Activated CD8-positive, alpha-beta memory T cell treated with anti-CD3 and anti-CD28 coated beads, Interleukin-2, amount 50 U/mL, for 48 hours (primary cell): ENCODE measurements at regions not wholly inside any gene's neighbourhood (a gene's known extent, or its start where the extent isn't known, plus 50 kb on each side); places are given as distances from the start of the nearest gene placed in this dataset.
"Not testable (repeated sequence)": the region's sequence is repeated elsewhere in the genome, so short reads cannot be mapped to it uniquely, and the experiment has no call there.

ENCODE experiments used
- DNase-seq: peaks from one replicate; pipeline ENCODE4 v3.0.0-alpha.2; 2020

DNA sequence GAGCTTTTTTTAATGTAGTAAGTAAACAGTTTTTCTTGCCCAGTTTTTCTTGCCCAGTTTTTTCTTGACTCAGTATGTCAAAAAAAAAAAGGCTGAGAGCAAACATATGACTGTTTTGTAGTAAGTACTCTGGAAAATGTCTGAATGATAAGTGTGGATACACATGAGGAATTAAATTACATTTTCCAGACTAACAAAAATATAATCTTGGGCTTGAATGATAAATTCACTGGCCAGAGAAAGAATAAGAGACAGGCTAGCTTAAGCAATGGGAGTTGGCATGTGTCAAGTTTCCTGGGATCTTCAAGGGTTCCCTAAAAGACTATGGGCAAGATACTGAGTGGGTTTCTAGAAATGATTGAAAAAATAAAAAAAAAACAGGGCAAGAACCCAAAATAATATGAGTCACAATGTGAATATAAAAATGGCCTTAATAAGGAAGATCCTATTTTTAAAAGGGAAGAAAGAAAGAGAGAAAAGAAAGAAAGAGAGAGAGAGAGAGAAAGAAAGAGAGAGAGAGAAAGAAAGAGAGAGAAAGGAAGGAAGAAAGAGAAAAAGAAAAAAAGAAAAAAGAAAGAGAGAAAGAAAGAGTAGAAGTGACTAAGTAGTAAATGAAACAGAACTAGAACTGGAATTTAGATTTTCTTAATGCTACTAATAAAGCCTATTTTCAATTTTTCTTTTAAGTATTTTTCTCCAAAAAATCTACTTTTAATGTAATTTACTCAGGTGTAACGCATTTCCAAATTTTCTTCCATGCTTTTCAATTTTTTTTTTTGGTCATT lies 60.2 kb downstream of the TFPI2 start:
- no peak for DNase-seq

DNA sequence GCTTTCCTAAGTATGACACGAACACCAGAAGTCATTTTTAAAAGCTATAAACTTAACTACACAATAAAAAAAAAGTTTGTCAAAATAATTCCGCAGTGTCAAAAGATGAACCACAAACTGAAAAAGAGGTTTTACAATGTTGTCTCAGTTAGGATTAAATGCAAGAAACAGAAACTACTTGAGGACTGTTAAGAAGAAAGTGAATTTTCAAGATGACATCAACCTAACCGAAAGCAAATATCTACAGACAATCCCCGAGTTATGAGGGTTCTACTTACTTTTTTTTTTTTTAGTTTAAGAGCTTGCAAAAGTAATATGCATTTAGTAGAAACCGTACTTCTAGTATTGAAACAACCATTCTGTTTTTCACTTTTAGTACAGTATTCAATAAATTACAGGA lies 62.3 kb downstream of the TFPI2 start:
- DNase-seq, result no peak

DNA sequence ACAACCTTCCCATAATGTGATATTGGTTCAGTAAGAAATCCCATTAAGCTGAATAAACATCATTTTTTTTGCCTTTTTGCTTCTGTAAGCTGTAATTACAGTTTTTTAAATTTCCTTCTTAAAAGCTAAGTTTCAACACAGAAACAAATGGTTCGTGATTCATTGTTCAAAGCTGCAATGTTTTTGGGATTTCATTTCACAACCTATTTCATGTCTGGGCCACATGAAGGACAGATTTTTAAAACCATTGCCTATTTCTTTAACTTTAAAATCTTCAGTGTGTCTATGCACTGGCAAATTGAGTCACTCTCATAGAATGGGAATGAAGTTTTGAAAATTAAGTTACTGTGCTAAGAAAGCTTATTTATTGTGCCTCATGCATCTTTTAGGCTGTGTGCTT lies 66.9 kb downstream of the TFPI2 start:
- DNase-seq, result no peak

DNA sequence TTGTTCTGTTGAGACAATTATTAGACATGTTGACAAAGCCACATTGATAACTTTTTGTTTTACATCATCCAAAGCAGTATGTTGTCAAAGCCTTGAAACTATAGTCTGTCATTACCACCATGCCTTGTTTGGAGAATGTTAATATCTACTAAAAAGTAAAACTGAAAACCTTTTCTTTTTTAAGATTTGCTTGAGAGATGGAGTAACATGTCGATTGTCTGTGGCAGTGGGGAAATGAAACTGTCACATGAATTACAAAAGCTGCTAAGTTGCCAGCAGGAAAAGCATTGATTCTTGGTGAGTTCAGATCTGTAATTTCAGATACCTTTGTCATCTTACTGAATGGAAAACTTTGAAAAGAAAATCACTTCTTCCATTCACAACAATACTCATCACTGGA lies 69.1 kb downstream of the TFPI2 start:
- DNase-seq, result no peak

DNA sequence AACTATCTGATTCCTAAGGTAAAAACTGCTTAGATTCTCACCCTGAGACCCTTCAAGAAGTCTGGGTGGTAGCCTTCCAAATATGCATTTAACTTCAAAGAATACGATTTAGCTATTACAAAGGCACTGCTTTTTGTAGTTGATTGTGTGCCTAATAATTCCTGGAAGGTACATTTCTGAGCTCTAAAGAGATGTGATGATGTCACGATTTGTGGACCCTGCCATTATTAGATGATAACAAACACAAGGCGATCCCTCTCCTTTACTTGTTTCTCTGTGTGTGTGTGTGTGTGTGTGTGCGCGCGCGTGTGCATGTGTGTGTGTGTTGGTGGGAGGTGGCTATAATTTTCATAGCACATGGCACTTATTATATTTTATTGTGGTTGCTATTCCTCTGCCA lies 70.9 kb downstream of the TFPI2 start:
- no peak for DNase-seq

DNA sequence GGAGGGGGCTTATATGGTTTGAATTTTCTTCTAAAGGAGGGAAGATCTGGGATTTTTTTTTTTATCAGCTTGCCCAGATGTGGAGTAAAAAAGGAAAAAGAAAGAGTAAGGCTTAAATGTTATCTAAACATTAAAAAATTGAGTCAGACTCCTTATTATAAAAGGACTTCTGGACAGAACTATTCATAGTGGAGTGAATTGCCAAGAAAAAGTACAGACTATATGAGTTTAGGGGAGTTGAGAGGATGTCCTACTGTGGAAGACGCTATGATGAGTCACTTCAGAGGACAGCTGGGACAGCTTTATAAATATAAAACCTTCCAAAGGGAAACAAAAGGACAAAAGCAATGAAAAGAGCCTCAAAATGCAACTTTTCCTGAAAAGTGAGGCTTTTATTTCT lies 73.0 kb downstream of the TFPI2 start:
- DNase-seq, result no peak

DNA sequence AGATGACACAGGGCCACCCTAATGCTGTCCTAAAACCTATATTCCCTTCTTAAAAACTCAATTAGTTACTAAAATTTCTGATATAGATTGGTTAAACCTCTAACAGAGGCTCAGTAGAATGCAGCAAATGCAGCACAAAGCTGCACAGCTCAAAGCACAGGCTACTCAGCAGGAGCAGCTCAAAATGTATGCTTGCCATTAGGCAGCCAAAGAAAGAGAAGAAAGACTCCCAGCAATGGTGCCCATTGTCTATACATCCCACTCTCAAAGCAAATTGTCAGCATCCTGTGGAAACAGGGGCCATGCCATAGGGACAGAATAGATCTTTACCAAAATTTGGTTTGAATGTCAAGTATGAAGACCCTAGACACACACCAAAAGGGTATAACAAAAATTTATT lies 73.5 kb downstream of the TFPI2 start:
- DNase-seq, result no peak

DNA sequence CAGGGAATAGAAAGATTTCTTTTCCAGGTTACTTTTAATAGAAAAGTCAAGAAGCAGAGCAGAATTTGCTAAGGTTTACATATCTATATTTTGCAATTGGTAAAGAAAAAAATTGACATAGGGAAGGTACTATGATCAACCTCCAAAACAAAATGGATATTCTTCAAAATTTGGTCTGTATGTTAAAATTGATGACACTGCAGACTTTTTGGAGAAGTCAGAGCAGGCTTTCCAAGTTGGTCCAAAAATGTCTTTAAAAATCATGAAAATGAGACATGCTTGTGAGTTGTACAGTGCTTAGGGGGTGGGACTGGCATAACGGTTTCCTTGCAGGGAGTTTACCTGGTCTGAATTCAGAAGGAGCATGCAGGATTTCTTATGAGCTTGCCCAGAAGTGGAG lies 77.0 kb downstream of the TFPI2 start:
- DNase-seq, result no peak

DNA sequence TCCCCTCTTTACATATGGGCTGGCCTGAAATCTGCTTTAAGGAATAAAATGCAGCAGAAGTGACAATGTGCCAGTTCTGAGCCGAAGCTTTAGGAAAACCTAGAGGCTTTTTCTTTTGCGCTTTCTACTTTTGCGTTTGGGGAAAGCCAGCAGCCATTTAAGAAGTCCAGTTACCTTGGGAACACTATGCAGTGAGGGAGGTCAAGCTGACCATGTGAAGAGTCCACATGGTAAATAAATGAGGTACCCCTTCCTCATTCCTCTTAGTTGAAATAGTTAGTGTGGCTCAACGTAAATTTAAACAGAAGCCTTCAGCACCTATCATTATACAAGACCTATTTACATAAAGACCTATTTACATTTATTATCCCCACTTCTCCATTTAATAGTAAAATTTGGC lies 78.5 kb downstream of the TFPI2 start:
- no peak for DNase-seq

DNA sequence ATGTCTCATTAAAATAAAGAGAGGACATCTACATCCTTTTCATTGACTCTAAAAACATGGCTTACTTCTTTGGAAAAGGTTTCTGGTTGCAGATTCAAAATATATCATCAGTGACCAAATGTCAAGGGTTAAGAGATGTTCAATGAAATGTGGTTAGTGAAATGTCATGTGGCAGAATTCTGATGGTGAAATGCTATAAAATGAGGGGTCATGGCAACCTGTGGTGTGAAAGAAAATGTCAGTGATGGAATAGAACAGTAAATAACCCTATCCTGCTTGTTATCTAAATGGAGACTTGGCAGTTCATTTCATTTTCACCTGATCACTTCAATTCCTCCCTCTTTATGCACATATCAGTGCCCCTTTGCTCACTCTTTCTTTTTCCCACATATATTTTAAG lies 79.4 kb downstream of the TFPI2 start:
- DNase-seq, result no peak

DNA sequence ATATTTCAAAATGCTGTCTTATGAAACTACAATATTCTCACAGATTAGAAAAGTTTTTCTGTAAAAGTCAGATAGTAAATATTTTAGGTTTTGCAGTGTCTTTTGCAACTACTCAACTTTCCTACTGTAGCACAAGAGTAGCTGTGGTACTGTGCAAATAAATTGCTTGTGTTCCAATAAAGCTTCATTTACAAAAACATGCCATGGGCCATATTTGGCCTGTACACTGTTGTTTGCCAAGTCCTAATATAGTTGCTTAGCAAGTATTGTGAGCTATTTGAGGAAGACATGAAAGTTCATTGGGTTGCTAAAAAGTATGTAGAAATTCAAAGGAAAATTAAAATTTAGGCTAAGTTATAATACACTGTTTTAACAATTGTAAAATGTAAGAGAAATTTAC lies 80.0 kb downstream of the TFPI2 start:
- no peak for DNase-seq

DNA sequence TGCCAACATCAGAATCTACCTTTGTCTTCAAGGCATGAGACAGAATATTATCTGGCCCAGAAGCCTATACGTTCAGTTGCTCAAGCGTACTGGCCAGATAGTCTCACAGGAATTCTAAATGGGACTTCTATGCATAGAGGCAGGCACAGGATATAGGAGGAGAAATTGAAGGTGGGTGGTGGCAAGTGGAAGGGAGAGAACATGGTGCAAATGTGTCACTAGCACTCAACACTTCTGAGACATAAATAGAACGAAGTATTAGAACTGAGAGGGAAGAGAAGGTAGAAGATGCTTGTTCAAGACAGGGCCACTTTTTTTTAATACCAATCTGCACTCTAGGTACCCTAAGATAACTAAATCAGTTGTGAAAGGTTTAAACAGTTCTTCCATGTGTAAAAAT lies 85.8 kb downstream of the TFPI2 start:
- DNase-seq, result no peak

DNA sequence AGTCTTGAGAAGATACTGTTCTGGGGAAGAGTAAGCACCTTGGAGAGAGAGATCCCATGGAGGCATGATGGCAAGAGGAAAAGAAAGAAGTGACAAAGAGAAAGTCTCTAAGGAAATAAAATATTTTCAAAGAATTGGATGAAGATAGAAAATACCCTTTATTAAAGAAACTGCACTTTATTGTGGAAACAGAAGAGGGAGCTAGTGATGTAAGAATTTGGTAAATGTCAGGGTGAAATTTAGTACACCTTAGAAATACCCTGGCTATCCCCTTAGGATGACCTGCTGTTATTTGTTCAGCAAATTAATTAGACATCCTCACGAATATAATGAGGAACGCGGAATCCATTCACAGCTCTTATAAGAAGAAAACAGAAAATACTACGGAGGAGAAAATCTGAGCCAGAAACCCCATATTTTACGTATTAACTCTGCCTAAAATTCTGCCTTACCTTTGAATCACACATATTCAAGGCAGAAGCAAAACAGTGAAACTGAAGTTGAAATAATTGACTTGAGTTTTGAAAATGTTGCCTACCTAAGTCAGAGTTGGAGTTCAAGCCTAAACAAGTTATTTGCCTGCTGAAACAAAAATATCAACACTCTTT lies 90.7 kb downstream of the TFPI2 start:
- DNase-seq, result no peak

DNA sequence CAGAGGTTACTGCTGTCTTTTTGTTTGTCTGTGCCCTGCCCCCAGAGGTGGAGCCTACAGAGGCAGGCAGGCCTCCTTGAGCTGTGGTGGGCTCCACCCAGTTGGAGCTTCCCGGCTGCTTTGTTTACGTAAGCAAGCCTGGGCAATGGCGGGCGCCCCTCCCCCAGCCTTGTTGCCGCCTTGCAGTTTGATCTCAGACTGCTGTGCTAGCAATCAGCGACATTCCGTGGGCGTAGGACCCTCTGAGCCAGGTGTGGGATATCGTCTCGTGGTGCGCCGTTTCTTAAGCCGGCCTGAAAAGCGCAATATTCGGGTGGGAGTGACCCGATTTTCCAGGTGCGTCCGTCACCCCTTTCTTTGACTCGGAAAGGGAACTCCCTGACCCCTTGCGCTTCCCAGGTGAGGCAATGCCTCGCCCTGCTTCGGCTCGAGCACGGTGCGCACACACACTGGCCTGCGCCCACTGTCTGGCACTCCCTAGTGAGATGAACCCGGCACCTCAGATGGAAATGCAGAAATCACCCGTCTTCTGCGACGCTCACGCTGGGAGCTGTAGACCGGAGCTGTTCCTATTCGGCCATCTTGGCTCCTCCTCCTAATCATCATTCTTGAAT lies 97.4 kb downstream of the TFPI2 start:
- not testable (repeated sequence) for DNase-seq

DNA sequence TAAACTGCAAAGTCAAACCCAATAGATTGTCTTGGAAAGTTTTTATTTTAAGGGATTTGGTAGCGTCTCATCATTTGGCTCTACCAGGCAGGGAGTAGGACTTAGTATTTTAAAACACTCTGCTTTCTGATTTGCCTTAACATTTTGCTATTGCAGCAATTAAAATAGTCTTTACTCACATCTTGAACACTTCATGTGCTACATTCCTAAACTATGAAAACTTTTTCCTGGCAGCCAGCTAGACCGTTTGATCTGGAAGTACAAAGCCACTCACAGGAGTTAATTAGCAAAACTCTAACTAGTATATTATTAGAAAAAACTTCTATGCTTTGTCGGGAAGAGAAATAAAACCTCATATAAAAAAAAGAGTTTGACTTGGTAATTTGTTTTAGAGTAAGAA lies 111.4 kb downstream of the TFPI2 start:
- no peak for DNase-seq

DNA sequence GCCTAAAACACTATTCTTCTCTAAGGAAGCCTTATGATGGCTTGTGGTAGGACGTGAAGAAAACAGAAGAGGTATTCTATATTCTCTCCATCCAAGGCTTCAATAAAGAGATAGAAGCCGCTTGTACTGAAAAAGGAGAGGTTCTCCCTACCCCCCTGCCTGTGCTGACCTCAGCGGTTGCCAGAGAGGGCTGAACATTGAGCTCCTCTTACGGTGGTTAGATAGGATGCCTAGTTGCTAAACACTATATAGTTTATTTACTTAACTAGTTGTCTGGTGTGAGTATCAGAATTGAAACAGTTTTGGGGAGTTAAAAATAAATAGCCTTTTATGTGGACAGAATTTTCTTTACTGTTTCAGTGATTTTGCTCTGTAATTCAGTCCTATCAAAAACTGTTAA lies 112.2 kb downstream of the TFPI2 start:
- DNase-seq, result no peak

DNA sequence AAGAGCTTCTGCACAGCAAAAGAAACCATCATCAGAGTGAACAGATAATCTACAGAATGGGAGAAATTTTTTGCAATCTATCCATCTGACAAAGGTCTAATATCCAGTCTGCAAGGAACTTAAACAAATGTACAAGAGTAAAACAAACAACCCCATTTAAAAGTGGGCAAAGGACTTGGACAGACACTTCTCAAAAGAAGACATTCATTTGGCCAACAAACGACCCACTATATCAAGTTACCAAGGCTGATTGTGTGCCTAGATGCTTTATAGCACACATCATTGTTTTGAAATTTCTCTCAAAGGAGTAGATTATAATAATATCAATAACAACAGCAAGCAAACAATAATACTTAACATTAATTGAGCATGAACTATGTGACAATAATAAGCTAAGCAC lies 117.1 kb downstream of the TFPI2 start:
- no peak for DNase-seq

DNA sequence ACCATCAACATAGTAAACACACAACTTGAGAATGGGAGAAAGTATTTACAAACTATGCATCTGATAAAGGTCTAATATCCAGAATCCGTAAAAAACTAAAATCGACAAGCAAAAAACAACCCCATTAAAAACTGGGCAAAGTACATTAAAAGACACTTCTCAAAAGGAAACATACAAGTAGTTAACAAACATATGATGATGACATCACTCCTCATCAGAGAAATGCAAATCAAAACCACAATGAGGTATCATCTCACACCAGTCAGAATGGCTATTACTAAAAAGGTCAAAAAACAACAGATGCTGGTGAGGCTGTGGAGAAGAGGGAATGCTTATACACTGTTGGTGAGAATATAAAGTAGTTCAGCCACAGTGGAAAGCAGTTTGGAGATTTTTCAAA lies 125.1 kb downstream of the TFPI2 start:
- DNase-seq, result no peak

DNA sequence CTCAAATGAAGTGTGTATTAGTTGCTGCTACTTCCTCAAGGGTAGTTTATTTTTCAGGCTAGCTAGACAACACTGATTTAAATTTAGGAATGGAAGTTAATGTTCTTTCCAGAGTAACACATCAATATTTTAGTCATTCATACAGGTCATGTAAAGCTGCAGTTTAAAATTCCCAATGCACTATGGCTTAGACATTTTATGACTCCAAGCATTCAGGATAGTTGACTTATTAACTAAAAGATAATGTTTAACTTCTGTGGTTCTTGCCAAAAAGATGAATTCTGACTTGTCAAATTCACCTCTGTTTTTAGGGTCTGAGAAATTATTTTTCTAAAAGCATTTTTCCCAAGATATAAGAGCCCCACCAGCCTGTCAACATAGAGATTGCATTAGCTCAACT lies 131.9 kb downstream of the TFPI2 start:
- no peak for DNase-seq

DNA sequence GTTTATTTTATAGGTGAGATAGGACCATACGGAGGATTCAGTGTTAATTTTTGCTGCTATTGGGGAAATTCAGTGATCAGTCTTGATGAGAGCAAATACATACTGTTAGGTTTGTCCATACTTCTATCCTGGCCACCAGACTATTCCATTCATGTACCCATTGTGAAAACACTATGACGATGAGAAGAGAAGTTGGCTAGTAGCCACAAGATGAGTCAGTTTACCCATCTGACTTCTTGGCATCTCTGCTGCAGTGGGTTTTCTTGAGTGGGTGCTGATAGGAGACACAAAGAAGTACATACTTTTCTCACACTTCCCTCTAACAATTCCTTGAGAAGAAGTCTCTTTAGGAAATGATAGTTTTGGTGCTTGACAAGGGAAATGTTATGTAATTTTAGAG lies 133.1 kb downstream of the TFPI2 start:
- no peak for DNase-seq

DNA sequence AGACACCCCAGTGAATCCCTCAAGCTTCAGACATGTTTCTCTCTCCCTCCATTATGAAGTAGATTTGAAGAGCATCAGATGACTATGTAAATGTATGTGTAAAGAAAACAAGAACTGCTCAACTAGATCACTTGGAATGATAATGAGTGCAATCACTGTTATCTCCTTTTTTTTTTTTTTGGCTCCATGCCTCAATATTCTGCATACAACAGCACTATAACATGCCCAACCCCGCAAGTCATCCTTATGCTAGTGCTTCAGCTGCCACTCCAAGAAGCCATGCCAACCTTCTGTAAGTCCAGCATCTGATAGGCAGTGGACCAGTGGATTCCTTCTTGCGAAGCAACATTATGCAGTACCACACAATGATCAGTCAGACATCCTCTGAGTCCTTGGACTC lies 133.7 kb downstream of the TFPI2 start:
- DNase-seq, result no peak

DNA sequence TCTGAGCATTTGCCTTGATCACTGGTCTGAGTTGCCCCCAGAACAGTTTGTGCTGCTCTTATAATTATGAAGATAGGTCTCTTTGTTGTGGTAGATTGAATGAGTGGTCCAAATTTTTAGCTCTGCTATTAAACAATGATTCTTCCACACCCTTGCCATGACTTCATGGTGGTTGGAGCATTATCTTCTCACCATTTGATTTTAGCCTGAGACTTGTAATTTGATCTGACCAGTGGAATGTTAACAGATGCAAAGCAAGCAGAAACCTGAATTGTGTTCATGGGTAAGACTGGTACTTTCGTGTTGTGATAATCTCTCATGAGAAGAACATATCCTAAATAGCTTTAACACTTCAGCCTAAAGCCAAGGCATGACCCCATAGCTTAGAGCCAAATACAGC lies 139.1 kb downstream of the TFPI2 start:
- DNase-seq, result no peak

DNA sequence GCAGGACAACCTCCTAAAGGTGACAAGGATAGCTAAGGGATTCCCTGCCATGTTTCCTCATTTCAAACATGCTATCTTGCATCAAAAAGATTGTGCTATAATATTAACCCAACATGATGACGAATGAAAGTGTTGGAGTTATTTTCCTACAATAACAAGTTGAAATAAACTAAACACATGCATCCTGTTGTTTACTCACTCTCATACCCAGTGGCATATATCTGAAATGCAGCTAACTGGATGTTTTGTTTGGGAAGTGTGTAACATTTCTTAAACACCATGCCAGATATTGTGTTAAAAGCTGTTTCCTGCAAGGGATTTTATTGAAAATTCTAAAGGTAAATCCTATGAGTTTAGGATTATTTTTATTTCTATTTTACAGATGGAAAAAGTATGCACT lies 139.6 kb downstream of the TFPI2 start:
- DNase-seq, result no peak

DNA sequence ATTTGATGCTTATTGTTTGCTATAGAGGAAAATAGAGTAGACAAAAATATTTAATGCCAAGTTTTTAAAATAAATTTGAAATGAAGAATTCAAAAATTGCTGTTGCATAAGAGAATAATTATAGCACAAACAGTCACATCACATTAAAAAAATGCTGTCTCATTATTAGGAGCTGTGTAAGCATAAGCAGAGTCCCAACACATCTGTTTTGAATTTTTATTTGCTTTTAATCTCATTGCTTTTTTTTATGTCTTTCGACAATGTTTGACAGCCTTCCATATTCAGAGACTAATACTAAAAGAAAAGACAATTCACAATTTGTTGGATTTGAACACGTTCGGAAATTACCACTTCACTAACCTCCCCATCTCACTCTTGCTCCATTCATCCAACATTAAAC lies 143.5 kb downstream of the TFPI2 start:
- no peak for DNase-seq

DNA sequence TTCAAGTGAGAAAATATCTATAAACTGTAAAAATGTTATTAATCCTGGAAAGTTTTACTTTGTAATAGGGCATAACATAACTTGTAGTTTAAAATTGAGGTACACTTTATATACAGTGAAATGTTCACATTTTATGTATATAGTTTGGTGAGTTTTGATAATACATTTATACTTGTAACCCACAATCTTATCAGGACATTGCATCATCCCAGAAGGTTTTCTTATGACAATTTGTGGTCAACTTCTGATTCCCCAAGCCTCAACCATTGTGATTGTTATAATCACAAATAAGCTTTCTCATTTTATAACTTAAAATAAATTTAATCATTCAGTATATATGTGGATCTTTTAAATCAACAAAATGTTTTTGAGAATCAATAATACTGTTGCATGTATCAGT lies 151.1 kb downstream of the TFPI2 start:
- DNase-seq, result no peak
